Smooth muscle cell (in vitro differentiated cells): ENCODE measurements at regions not wholly inside any gene's neighbourhood (a gene's known extent, or its start where the extent isn't known, plus 50 kb on each side); places are given as distances from the start of the nearest gene placed in this dataset. TPM values are rescaled to one million over a fixed set of nuclear protein-coding genes. Genes with fewer than 3 reads are reported as not detected.

Source experiments
- DNase-seq: peaks from one replicate; lab custom pipeline; 2025; ENCODE audit not compliant: unreplicated experiment; lab: John Stamatoyannopoulos, UW
- H2AFZ ChIP-seq: fragments of 200-600 bp; sonication (generic); 2 replicates; pipeline ENCODE4 v1.6.0; 2016; ENCODE audit warnings: antibody characterized with exemption, low read depth, mild to moderate bottlenecking
- H3F3A ChIP-seq: fragments of 200-600 bp; sonication (generic); 2 replicates; pipeline ENCODE4 v1.6.0; 2017; ENCODE audit warnings: antibody characterized with exemption, low read depth
- H3K27ac ChIP-seq: fragments of 200-600 bp; sonication (generic); 2 replicates; pipeline ENCODE4 v1.5.1; 2016; ENCODE audit warnings: low read depth, mild to moderate bottlenecking
- H3K27me3 ChIP-seq: fragments of 200-600 bp; sonication (generic); 2 replicates; pipeline ENCODE4 v1.6.1; 2016; ENCODE audit warnings: low read depth, mild to moderate bottlenecking
- H3K36me3 ChIP-seq: fragments of 200-600 bp; sonication (generic); 2 replicates; pipeline ENCODE4 v1.5.1; 2016; ENCODE audit warnings: low read depth
- H3K4me1 ChIP-seq: fragments of 200-600 bp; sonication (generic); 2 replicates; pipeline ENCODE4 v1.5.1; 2016; ENCODE audit warnings: low read depth
- H3K4me2 ChIP-seq: fragments of 200-600 bp; sonication (generic); 2 replicates; pipeline ENCODE4 v1.6.0; 2016; ENCODE audit warnings: mild to moderate bottlenecking
- H3K4me3 ChIP-seq: fragments of 200-600 bp; sonication (generic); 2 replicates; pipeline ENCODE4 v1.5.1; 2016; ENCODE audit warnings: mild to moderate bottlenecking
- H3K79me2 ChIP-seq: fragments of 200-600 bp; sonication (generic); 2 replicates; pipeline ENCODE4 v1.6.0; 2016; ENCODE audit warnings: low read depth, mild to moderate bottlenecking
- H3K9ac ChIP-seq: fragments of 200-600 bp; sonication (generic); 2 replicates; pipeline ENCODE4 v1.6.0; 2016; ENCODE audit warnings: low read depth
- H3K9me3 ChIP-seq: fragments of 200-600 bp; sonication (generic); replicated peaks from 2 replicates; pipeline ENCODE4 v1.5.1; 2016; ENCODE audit warnings: low read depth
- H4K20me1 ChIP-seq: fragments of 200-600 bp; sonication (generic); 2 replicates; pipeline ENCODE4 v1.6.0; 2016; ENCODE audit warnings: low read depth
- WGBS: methylation state at CpG from one replicate; pipeline ENCODE4 v1.1.7; 2016; ENCODE audit warnings: low lambda C conversion rate; 5-methylcytosine and 5-hydroxymethylcytosine counted together
- small RNA-seq: library from RNA; depleted of rRNA; stranded (forward); fragments of <200 nt; gene quantifications from one replicate; pipeline ENCODE3, GENCODE V24; 2014
- TF ChIP-seq, protein P1 (sequence below): fragments of 200-600 bp; sonication (generic); IDR thresholded peaks from 2 replicates; pipeline ENCODE4 v1.5.1; 2017; ENCODE audit warnings: borderline replicate concordance, mild to moderate bottlenecking, antibody characterized with exemption; ENCODE audit not compliant: insufficient read depth, poor library complexity, severe bottlenecking

DNA sequence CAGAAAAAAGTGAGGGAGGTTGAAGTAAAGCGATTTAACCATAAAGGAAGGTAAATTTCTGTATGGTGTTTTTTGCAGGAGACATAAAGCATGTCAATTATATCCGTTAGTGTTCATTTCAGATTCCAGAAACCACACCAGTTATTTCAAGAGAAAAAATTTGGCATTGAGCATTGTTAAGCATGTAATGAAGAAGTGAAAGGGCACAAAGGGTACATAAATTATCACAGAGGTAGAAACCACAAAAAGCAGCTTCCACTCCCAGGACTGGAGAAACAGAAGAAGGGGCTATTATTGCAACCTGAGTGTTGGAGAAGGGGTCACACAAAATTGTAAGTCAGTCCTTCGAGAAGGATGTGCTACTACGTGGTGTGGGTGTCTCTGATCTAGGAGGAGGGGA lies 72.2 kb upstream of the DACH1 start:
- no peaks in the 10 kb centered on the region for H3K27me3 ChIP-seq
- TF ChIP-seq, protein P1, sequence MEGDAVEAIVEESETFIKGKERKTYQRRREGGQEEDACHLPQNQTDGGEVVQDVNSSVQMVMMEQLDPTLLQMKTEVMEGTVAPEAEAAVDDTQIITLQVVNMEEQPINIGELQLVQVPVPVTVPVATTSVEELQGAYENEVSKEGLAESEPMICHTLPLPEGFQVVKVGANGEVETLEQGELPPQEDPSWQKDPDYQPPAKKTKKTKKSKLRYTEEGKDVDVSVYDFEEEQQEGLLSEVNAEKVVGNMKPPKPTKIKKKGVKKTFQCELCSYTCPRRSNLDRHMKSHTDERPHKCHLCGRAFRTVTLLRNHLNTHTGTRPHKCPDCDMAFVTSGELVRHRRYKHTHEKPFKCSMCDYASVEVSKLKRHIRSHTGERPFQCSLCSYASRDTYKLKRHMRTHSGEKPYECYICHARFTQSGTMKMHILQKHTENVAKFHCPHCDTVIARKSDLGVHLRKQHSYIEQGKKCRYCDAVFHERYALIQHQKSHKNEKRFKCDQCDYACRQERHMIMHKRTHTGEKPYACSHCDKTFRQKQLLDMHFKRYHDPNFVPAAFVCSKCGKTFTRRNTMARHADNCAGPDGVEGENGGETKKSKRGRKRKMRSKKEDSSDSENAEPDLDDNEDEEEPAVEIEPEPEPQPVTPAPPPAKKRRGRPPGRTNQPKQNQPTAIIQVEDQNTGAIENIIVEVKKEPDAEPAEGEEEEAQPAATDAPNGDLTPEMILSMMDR: no peak
- no peak overlapping the region for H3K9ac ChIP-seq
- no peaks in the 10 kb centered on the region for H4K20me1 ChIP-seq
- H3K4me3 ChIP-seq: no peak overlapping the region
- H3K79me2 ChIP-seq: no peaks in the 10 kb centered on the region
- no peaks in the 10 kb centered on the region for H3F3A ChIP-seq
- WGBS: 87% methylated on average over 4 of the region's 4 CpGs
- no peaks in the 10 kb centered on the region for H3K36me3 ChIP-seq
- H3K4me2 ChIP-seq: no peak overlapping the region
- peaks cover 3% of the 10 kb centered on the region for H3K4me1 ChIP-seq
- no peak for DNase-seq
- H2AFZ ChIP-seq: no peak overlapping the region
- H3K27ac ChIP-seq: no peak overlapping the region
- no peaks in the 10 kb centered on the region for H3K9me3 ChIP-seq

DNA sequence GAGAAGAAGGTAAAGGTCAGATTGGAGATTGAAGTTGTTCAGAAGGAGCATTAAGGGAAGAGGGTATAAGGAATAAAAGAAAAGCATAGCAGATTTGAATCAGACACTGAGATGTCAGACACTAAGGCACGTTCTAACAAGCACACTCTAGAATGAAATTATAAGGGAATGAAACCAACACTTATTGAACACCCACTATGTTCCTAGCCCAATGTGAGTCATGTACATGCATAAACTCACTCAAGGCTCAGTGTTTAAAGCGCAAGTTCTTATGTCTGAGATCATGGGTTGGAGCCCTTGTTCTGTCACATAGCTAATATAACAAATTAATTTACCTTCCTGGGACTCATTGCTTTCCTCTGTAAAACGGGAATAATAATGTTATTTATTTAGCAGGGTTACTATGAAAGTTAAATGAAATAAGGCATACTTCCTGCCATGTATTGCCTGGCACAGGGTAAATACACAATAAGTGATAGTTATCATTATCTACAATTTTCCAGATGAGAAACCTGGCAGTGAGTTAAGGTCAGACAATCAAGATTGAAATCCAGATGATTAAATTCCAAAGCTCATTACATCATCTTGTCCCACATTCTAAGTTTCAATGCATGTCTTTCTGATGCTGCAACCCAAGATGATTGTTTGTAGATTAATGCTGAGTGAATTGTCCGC lies 68.3 kb upstream of the DACH1 start:
- Histone ChIP-seq H3K79me2 (no peaks in the 10 kb centered on the region), H3K4me3 (no peak overlapping the region), H3K9me3 (no peaks in the 10 kb centered on the region), H3K4me2 (no peak overlapping the region), H3K4me1 (peaks cover 3% of the 10 kb centered on the region), H2AFZ (no peak overlapping the region), H4K20me1 (no peaks in the 10 kb centered on the region), H3K36me3 (no peaks in the 10 kb centered on the region), H3F3A (no peaks in the 10 kb centered on the region), H3K27me3 (no peaks in the 10 kb centered on the region), H3K9ac (no peak overlapping the region), H3K27ac (no peak overlapping the region)
- WGBS: 80% methylated on average over 4 of the region's 4 CpGs
- TF ChIP-seq, protein P1: no peak
- no peak for DNase-seq

DNA sequence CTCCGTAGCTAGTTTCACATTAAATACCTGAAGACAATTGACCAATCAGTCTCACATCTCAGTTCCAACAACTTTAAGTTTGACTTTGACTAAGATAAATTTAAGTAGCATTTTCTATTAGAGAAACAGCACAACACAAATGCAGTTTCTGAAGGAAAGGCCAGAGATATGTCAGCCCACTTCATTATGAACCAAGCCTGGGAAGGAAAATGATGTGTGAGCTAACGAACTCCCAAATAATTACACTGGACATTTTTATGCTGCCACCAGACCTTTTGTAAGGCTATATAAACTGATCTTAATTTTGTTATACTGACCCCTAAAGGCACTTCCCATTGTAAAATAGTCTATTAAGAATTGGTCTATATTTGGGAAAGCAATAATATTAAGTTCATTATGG lies 57.9 kb upstream of the DACH1 start:
- Histone ChIP-seq H3K4me2 (no peak overlapping the region), H3K79me2 (no peaks in the 10 kb centered on the region), H3K9me3 (no peaks in the 10 kb centered on the region), H3K4me1 (no peaks in the 10 kb centered on the region), H3F3A (no peaks in the 10 kb centered on the region), H3K27me3 (no peaks in the 10 kb centered on the region), H3K27ac (no peak overlapping the region), H4K20me1 (no peaks in the 10 kb centered on the region), H3K36me3 (no peaks in the 10 kb centered on the region), H3K4me3 (no peak overlapping the region), H3K9ac (no peak overlapping the region), H2AFZ (no peak overlapping the region)
- DNase-seq: no peak
- TF ChIP-seq, protein P1: no peak
- WGBS: 69% methylated on average over 2 of the region's 2 CpGs

DNA sequence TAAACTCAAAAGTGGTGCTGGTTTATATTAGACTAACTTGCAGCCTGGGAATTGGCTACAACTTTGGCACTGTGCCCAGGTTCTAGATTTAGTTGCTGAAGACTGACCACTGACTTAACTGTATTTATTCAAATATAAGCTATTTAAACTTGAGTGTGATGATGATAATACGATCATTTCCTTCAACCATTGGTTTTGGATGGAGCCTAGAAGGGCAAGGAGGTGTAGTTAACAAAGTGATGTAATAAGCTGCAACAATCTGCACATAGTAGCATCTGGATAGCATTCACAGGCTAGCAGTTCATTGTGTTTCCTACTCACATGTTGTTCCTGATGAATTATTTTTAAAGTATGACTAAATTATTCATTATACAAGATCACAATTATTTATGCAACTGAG lies 55.2 kb upstream of the DACH1 start:
- no peak overlapping the region for H3K4me2 ChIP-seq
- no peaks in the 10 kb centered on the region for H3K36me3 ChIP-seq
- TF ChIP-seq, protein P1: no peak
- 90% methylated on average over 1 of the region's 1 CpG for WGBS
- H3K27ac ChIP-seq: no peak overlapping the region
- no peaks in the 10 kb centered on the region for H3K4me1 ChIP-seq
- H3K79me2 ChIP-seq: no peaks in the 10 kb centered on the region
- H3K9me3 ChIP-seq: no peaks in the 10 kb centered on the region
- H3K4me3 ChIP-seq: no peak overlapping the region
- no peak overlapping the region for H2AFZ ChIP-seq
- H3K27me3 ChIP-seq: no peaks in the 10 kb centered on the region
- no peaks in the 10 kb centered on the region for H3F3A ChIP-seq
- H3K9ac ChIP-seq: no peak overlapping the region
- no peaks in the 10 kb centered on the region for H4K20me1 ChIP-seq
- no peak for DNase-seq

Small RNA genes in the stretch of these regions (small RNA-seq; reads per million reads assigned to genes)
- gene RF00263: not detected
- gene RF00411: not detected
- gene RF00440: not detected
- gene RF02271: not detected
- not detected for gene RPL18AP17
